Keratinocyte (primary cell): ENCODE measurements at regions not wholly inside any gene's neighbourhood (a gene's known extent, or its start where the extent isn't known, plus 50 kb on each side); places are given as distances from the start of the nearest gene placed in this dataset.

ENCODE experiments used
- DNase-seq: peaks from one replicate; pipeline ENCODE4 v3.0.0-alpha.2; 2011; ENCODE audit warnings: low read depth, missing footprints, low spot score
- FAIRE-seq: peaks from 2 replicates; lab custom pipeline; 2011; peaks lifted over from hg19 to GRCh38; lab: Jason Lieb, UNC
- H2AFZ ChIP-seq: 2 replicates; pipeline ENCODE4 v1.6.0; 2012; ENCODE audit warnings: low read length, control low read depth, inconsistent platforms; ENCODE audit not compliant: control insufficient read depth
- H3K27ac ChIP-seq: 2 replicates; pipeline ENCODE4 v1.5.1; 2011; ENCODE audit warnings: low read length; ENCODE audit not compliant: control insufficient read depth, insufficient read depth
- H3K27me3 ChIP-seq: 3 replicates; pipeline ENCODE4 v1.6.0; 2011; ENCODE audit warnings: low read length; ENCODE audit not compliant: control insufficient read depth, insufficient read depth; ENCODE audit errors: extremely low read depth
- H3K36me3 ChIP-seq, 2 experiments: 2 replicates in 1 of 2; 3 replicates in 1 of 2; pipeline ENCODE4 v1.5.1; 2011; ENCODE audit warnings: low read length in 2 of 2, mild to moderate bottlenecking in 1 of 2; ENCODE audit not compliant: control insufficient read depth in 2 of 2, insufficient read depth in 2 of 2; ENCODE audit errors: extremely low read depth in 1 of 2
- H3K4me1 ChIP-seq: 3 replicates; pipeline ENCODE4 v1.5.1; 2011; ENCODE audit warnings: low read length; ENCODE audit not compliant: control insufficient read depth, insufficient read depth; ENCODE audit errors: extremely low read depth
- H3K4me2 ChIP-seq: 3 replicates; pipeline ENCODE4 v1.6.0; 2011; ENCODE audit warnings: low read depth, low read length; ENCODE audit not compliant: control insufficient read depth, insufficient read depth; ENCODE audit errors: extremely low read depth
- H3K4me3 ChIP-seq, 3 experiments: fragments of 200-600 bp in 1 of 3; sonication (generic) in 1 of 3; 2 replicates in 2 of 3; 3 replicates in 1 of 3; pipeline ENCODE4 v1.5.1; 2011 to 2016; ENCODE audit warnings: low read length in 3 of 3, mild to moderate bottlenecking in 3 of 3, control low read depth in 2 of 3, inconsistent platforms in 1 of 3, low read depth in 1 of 3, mixed read lengths in 1 of 3, mixed run types in 1 of 3, moderate library complexity in 1 of 3; ENCODE audit not compliant: control insufficient read depth in 2 of 3, insufficient read depth in 2 of 3; ENCODE audit errors: extremely low read depth in 1 of 3
- H3K79me2 ChIP-seq: 2 replicates; pipeline ENCODE4 v1.6.0; 2012; ENCODE audit warnings: low read length; ENCODE audit not compliant: control insufficient read depth, insufficient read depth
- H3K9ac ChIP-seq: 3 replicates; pipeline ENCODE4 v1.6.0; 2011; ENCODE audit warnings: low read length; ENCODE audit not compliant: control insufficient read depth, insufficient read depth; ENCODE audit errors: extremely low read depth
- H3K9me1 ChIP-seq: 3 replicates; pipeline ENCODE4 v1.6.0; 2011; ENCODE audit warnings: low read length; ENCODE audit not compliant: control insufficient read depth, insufficient read depth; ENCODE audit errors: extremely low read depth
- H3K9me3 ChIP-seq: 2 replicates; pipeline ENCODE4 v1.5.1; 2012; ENCODE audit warnings: low read depth, low read length; ENCODE audit not compliant: control insufficient read depth
- H4K20me1 ChIP-seq: 3 replicates; pipeline ENCODE4 v1.6.0; 2011; ENCODE audit warnings: low read length; ENCODE audit not compliant: control insufficient read depth, insufficient read depth; ENCODE audit errors: extremely low read depth
- EZH2 ChIP-seq: IDR thresholded peaks from one replicate; pipeline ENCODE4 v1.6.1; 2012; ENCODE audit warnings: inconsistent platforms, mild to moderate bottlenecking, low read length, moderate library complexity
- dilution Hi-C: fragments of 300-500 bp; cut with MboI; formaldehyde crosslinking; loops from one replicate; pipeline ENCODE4 v1.7.0; 2020; ENCODE audit warnings: low sequenced_read_pairs; ENCODE audit not compliant: extremely low pct_ligation_motif_present
- TF ChIP-seq, protein P1 (sequence below), 3 experiments: IDR thresholded peaks in 1 of 3; conservative IDR thresholded peaks in 1 of 3; optimal IDR thresholded peaks in 1 of 3; 2 replicates in 2 of 3; 3 replicates in 1 of 3; pipeline versions ENCODE3 to v1.5.1; 2011; ENCODE audit warnings: low read length in 3 of 3, mild to moderate bottlenecking in 3 of 3, moderate library complexity in 2 of 3, control low read depth in 1 of 3, inconsistent platforms in 1 of 3; ENCODE audit not compliant: insufficient read depth in 2 of 3; ENCODE audit errors: extremely low read depth in 1 of 3

DNA sequence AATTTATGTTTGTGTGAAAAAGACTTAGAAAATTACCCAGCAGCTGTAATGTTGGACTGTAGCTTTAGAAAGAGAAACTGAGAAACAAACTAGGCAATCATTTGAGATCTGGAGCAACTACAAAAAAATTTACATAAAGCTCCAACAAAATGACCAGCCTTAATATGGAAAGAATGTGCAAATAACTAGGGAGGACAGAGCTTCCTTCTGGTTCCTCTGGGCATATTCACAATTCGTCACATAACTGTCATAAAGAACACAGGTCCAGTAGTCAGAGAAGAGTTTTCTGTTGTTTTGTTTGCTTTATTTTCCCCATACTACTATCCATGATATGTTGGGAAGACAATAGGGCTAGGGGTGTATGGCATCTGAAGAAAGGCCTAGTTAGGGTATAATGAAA is 416.8 kb upstream of the DSEL start:
- H3K4me3 ChIP-seq: no peak overlapping the region
- no peak for TF ChIP-seq EZH2
- TF ChIP-seq, protein P1, sequence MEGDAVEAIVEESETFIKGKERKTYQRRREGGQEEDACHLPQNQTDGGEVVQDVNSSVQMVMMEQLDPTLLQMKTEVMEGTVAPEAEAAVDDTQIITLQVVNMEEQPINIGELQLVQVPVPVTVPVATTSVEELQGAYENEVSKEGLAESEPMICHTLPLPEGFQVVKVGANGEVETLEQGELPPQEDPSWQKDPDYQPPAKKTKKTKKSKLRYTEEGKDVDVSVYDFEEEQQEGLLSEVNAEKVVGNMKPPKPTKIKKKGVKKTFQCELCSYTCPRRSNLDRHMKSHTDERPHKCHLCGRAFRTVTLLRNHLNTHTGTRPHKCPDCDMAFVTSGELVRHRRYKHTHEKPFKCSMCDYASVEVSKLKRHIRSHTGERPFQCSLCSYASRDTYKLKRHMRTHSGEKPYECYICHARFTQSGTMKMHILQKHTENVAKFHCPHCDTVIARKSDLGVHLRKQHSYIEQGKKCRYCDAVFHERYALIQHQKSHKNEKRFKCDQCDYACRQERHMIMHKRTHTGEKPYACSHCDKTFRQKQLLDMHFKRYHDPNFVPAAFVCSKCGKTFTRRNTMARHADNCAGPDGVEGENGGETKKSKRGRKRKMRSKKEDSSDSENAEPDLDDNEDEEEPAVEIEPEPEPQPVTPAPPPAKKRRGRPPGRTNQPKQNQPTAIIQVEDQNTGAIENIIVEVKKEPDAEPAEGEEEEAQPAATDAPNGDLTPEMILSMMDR (optimal IDR thresholded peaks at IDR 0.05 in 1 of 3, IDR thresholded peaks at IDR 0.05 in 1 of 3, conservative IDR thresholded peaks at IDR 0.05 in 1 of 3; ENCODE audit: extremely low read depth in 1 of 3, insufficient read depth in 2 of 3, low read length in 3 of 3): no peak
- no peaks in the 10 kb centered on the region for H3K9me3 ChIP-seq
- no peaks in the 10 kb centered on the region for H3K27me3 ChIP-seq
- H3K9ac ChIP-seq: no peak overlapping the region
- H3K4me2 ChIP-seq: no peak overlapping the region
- H3K4me1 ChIP-seq: peaks cover 3% of the 10 kb centered on the region
- no peaks in the 10 kb centered on the region for H4K20me1 ChIP-seq
- FAIRE-seq (no peak), DNase-seq (no peak)
- no peaks in the 10 kb centered on the region for H3K36me3 ChIP-seq
- H2AFZ ChIP-seq: no peak overlapping the region
- no peaks in the 10 kb centered on the region for H3K79me2 ChIP-seq
- dilution Hi-C loops: no loop called here
- no peak overlapping the region for H3K27ac ChIP-seq
- H3K9me1 ChIP-seq: no peaks in the 10 kb centered on the region

DNA sequence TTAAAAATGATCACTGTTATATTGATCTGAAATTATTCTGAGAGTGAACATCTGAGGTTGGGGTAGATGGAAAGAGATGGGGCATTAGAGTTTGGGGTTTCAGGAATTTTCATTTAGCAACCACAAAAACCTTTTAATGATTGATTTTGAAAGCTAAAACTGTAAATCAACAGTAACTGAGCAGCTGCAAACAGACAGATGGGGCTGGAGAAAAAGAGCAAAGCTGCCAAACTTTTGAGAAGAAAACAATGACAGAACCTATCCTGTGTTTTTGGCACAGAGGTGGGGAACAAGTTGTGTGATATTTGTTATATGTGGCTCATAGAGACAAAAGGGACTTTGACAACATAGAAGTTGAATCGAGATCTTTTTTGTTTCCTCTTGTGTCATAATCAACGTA is 415.8 kb upstream of the DSEL start:
- Histone ChIP-seq H3K4me3 (no peak overlapping the region), H3K27ac (no peak overlapping the region), H3K36me3 (no peaks in the 10 kb centered on the region), H2AFZ (no peak overlapping the region), H3K79me2 (no peaks in the 10 kb centered on the region), H3K9me3 (no peaks in the 10 kb centered on the region), H3K4me2 (no peak overlapping the region), H3K9ac (no peak overlapping the region), H3K9me1 (no peaks in the 10 kb centered on the region), H3K4me1 (peaks cover 3% of the 10 kb centered on the region), H4K20me1 (no peaks in the 10 kb centered on the region), H3K27me3 (no peaks in the 10 kb centered on the region)
- FAIRE-seq (no peak), DNase-seq (no peak)
- TF ChIP-seq EZH2: no peak
- TF ChIP-seq, protein P1 (optimal IDR thresholded peaks at IDR 0.05 in 1 of 3, IDR thresholded peaks at IDR 0.05 in 1 of 3, conservative IDR thresholded peaks at IDR 0.05 in 1 of 3; ENCODE audit: extremely low read depth in 1 of 3, insufficient read depth in 2 of 3, low read length in 3 of 3): no peak
- dilution Hi-C loops: no loop called here
